GM21717 (cell line): ENCODE measurements at regions not wholly inside any gene's neighbourhood (a gene's known extent, or its start where the extent isn't known, plus 50 kb on each side); places are given as distances from the start of the nearest gene placed in this dataset.

Experiments
- ATAC-seq: cut with Tn5 transposase; IDR thresholded peaks from one replicate; pipeline ENCODE4 v1.9.1; 2021; ENCODE audit warnings: mild to moderate bottlenecking, moderate library complexity; ENCODE audit not compliant: unreplicated experiment

DNA sequence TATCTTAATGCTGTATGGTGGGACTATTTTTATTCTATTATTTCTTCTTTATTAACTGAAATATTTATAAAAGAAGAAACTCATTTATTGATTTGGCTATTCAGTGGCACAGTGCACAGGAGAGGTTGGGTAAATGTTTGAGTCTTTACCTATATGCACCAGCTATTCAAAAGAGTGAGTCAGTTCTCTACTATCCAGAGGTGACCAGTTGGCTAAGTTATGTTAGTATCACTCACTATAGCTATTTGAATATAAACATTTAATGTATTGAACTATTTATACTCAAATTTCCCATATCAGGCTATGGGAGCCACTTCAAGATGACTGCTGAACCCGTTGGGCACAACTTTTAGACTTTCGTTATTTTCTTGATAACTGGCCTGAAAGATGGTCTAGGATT lies 106.1 kb upstream of the VEGFC start:
- no peak for ATAC-seq

DNA sequence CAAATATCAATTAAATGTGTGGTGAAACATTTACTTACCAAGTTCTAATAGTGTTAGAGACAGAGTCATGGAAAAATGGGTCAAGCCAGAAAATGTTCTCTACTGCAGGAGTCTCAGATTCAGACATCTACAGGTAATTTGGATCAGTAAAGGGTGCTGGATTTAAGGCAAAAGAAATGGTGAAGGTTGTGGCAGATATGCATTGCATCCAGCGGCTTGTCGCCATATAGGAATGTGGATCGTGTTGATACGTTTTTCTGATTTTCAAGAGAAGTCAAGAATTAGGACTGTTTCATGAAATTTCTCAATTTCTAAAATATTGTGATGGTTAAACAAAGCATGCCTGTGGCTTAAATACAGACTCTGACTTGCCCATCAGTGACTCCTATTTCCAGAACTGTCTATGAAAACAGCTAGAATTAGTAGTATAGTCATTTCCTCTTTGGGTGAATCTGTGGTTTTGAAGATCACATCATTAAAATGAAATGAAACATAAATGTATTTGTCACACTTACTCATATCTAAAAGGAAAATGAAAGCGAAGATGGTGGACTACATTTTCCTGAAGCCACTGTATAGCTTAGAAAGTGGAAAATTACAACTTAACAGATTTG lies 110.1 kb upstream of the VEGFC start:
- peak; percentile 99 for ATAC-seq

DNA sequence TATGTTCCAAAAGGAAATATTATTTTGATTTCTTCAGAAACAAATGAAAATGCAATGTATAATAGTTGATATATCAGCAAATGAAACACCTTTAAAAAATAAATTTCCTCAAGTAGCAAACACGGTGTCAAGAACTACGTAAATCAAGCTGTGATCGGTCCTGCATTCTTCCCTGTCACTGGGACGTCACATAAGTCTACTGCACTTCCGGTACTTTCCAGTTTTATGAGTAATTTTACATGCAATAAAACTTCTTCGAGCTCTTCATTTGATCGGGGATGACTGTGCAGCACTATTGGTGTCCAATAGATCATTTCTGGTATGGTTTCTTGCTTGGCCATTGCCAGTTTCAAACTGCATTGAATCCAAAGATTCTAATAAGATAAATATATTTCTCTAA lies 114.0 kb upstream of the VEGFC start:
- no peak for ATAC-seq

DNA sequence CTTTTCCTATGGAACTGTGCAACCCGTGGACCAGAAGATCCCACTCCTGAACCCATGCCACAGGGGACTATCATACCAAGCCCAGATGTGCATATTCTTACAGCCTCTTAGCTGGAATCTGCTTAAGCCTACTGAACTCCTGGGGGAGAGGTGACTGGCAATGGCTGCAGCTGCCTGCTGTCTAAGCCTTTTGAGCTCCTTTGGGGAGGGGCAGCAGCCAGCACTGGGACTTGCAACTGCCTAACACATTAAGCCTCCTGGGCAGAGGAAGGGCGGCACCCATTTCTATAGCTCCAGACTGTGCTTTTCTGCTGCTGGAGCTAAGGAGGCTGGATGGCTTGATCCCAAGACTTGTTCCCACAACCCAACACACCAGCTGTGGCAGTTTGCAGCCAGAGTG lies 117.9 kb upstream of the VEGFC start:
- no peak for ATAC-seq

DNA sequence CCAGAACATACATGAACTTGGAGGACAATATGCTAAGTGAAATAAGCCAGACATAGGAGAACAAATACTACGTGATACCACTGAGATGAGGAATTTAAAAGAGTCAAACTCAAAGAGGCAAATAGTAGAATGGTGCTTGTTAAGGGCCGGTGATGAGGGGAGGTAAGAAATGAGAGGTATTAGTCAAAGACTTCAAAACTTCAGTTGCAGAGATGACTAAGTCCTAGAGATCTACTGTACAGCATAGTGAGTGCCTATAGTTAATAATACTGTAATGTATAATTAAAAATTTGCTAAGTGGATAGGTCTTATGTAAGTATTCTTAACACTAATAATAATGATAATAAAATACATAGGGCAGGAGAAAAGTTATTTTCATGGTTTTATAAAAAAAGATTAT lies 126.9 kb upstream of the VEGFC start:
- ATAC-seq = no peak

DNA sequence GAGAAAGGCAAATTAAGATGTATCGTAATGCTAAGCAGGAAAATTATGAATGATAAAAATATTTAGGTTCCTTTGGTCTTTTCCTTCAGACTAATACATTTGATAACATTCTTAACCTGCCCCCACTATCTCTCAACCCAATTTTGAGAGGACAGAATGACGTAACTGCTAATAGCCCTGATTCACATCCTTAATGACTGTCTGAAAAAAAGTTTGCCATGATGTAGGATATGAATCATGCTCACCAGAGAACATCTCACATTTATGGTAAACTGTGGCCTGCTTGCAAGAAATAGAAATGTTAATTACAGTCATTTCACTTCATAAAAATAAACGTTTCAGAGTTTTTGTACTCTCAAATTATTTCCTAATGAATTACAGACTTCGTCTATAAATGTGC lies 128.0 kb upstream of the VEGFC start:
- ATAC-seq = no peak

DNA sequence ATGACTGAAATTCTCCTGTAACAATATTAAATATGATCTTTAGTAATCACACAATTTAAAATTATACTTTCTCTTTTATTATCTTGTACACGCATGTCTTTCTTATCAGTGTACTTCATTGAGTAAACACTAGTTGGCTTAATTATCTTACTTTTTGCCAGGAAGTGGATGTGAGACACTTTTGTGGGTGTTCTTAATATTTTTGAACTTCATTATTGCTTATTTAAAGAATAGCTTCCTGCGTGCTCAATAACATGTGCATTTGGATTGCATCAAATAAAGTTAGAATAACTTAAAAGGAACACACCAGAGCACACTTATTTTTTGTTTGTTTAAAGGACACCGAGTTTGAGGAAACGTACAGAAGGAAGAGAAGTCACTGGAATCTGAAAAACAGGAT lies 128.5 kb upstream of the VEGFC start:
- ATAC-seq = no peak

DNA sequence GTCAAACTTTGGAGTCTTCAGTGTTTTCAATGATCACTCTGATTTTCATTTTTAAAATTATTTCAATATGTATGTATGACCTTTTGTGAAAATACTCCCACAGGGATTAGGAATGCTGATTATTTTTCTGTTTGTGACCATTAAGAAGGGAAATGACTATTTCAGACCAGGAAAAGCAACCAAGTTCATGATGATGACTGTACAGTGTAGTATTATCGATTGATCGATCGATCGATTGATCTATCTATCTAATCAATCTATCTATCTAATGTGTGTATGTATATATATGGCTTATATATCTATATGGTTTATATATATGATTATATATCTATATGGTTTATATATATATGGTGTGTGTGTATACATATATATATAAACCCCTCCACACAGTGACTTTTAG lies 131.5 kb upstream of the VEGFC start:
- ATAC-seq = no peak

DNA sequence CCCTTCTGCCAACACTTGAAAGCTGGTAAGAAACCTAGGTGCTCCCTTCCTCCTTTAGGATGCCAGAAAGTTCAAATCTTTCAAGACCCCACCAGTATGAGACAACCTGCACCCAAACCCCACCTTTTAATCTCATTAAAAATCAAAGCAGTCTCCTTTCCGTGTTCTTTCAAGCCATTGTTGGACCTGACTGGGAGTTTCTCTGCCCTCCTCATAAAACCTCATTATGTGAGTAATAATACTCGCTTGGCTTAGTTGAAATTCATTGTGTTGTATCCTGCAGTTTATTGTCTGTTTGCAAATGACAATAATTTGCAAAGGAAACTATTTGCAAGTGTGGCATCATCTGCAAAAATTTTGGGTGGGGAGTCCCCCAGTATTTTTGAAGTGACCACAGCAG lies 133.2 kb upstream of the VEGFC start:
- no peak for ATAC-seq

DNA sequence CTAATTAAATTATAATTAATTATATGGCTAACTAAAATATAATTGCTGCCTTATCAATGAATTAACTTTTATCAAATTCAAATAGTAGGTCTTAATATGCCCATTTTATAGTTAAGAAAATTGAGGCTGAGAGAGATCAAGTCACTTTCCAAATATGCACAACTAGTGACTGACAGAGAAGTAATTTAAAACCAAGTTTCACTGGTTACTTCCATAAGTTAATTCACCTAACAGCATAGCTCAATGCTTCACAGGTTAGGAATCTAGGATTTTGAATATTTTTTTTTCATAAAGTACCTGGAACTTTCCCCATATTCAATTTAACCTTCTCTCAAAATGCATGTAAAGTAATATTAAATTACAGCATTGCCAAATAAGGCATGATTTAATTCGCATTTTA lies 134.4 kb upstream of the VEGFC start:
- ATAC-seq = no peak

DNA sequence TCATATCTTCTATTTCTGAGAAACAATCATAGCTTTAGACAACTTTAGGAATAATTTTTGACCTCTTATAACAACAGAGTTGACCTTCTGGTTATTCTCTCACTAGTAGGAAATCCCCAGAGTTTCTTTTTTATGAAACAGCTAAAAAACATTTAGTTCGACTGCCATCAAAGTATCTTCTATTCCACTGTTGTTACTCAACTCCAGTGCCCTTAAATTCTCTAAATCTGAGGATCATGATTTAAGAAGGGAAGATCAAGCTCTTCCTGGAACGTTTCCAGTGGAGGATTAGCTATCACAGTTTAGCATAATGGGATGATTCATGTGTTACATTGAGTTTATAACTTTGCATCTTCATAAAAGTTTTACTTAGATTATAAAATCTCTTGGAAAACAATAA lies 134.9 kb upstream of the VEGFC start:
- ATAC-seq = no peak

DNA sequence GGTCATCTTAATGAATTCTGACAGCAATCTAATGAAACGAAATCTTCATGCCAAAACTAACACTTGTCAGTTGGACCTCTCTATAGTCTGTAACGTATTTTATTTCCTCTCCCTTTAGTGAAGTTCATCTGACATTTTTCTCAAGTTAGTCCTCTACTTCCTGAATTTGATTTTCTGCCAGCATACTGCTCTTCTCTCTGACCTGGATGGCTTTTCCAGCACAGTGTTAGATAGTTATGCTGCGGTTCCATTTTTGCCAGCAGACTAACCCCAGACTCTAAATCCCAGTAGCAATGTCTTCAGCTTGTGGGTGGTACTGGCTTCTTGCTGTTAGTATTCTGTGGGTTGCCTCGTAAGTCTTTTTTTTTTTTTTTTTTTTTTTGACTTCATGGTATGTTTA lies 146.7 kb upstream of the VEGFC start:
- no peak for ATAC-seq

DNA sequence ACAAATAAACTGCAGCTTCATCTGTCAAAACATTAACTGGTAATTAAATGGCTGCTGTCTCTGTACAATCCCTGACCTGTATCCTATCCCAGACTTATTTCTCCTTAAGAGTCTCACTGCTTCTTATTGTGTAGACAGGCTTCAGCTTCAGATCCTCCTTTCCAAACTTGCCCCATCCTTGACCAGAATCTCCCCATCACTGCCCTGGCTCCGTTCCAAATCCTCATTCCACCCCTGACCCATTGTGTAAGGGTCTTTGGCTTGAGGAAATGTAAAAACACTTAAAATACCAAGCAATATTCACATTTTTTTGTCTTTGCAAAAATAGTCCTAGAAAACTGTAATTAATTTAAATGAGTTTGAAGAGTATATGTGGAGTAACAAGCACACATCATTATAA lies 152.6 kb upstream of the VEGFC start:
- ATAC-seq = no peak

DNA sequence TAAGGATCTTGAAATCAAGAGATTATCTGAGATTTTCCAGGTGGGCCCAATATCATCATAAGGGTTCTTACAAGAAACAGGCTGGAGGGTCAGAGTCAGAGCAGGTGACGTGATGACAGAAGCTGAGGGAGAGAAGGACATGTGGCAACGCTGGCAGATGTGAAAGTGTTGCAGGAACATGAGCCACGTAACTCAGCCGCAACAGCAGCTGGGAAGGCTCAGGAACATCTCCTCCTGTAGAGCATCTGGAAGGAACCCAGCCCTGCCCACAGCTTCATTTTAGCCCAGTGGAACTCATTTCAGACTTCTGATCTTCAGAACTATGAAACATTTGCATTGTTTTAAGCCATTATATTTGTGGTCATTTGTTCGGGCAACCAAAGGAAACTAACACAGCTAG lies 156.3 kb upstream of the VEGFC start:
- no peak for ATAC-seq

DNA sequence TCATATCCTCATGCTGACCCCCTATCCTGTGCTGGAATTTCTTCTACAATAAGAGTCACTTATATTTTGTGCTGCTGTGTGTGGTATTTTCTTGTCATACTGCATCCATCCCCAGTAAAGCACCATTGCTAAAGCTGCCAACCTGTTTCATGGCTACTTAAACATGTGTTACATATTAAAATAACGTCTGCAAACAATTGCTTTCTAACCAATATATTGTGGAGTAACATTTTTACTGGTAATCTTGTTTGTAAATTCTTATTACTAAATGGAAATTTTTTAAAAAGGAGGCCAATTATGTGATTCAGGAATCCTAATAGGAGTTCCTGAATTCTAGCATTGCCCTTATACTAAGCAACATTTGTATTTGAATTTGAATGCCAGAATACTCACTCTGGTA lies 160.3 kb upstream of the VEGFC start:
- ATAC-seq = no peak

DNA sequence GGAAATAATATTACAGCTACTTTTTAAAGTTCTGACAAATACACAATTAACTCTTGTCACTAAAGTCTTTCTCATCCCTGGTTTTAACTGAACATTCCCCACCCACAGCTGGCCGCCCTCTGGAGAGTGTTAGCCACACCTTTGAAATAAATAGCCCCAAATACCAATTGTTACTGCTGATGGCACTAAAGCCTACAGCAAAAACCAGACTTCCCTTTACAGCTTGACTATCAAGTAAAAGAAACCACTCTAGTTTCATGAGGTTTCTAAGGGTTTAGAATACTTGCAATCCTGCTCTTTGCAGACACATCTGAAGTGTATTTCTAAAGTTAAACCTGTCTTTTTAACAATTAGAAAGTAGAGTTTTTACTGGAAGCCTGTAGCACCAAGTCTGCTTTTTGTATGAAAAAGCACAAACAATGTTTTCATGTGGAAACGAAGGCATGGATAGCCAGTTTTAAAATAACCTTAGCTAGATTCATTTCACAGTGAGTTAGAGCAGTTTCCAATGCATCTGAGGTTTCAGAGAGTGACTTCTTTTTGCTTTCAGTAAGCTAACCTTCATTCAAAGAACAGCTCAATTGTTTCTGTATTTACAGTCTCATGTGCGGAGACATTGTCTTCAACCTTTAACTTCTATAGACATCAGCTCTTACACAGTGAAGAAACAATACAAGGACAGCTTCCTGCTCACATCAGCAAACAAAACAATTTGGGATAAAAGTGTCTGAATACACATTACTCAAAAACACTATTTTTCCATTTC lies 164.8 kb upstream of the VEGFC start:
- peak; percentile 55 for ATAC-seq

DNA sequence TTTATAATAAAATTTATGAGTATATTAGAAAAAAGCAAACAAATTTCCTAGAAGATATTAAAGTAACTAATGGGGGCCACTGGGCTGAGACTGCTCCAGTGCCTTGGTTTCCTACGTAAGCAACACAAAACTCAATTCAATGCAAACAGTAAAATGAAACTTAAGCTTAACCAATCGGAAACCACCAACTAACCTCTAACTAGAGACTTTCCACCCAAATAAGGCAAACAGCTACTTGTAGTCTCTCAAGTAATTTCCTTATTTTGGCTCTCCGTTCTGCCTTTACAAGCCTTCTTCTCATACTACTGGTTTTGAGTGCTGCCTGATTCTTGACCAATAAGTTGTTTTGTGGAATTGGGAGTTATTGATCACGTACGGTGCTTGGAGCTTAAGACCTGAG lies 167.3 kb upstream of the VEGFC start:
- no peak for ATAC-seq

DNA sequence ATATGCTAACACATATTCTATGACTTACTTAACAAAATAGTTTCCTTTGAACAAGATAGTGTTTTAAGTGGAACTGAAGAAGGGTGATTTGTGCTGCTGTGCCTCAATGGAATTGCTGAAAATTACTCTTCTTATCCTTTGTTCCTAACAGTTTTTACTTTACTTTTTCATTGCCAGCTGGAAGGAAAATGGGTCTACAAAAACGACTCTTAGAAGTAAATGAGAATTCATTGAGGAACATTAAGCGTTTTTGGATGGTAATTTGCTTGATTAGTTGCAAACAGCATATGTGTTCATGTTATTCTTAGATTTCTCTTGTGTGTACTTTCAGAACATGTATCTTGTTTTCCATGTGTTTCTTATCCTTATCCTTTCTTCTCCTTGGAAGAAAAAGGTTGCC lies 170.4 kb upstream of the VEGFC start:
- ATAC-seq = no peak

DNA sequence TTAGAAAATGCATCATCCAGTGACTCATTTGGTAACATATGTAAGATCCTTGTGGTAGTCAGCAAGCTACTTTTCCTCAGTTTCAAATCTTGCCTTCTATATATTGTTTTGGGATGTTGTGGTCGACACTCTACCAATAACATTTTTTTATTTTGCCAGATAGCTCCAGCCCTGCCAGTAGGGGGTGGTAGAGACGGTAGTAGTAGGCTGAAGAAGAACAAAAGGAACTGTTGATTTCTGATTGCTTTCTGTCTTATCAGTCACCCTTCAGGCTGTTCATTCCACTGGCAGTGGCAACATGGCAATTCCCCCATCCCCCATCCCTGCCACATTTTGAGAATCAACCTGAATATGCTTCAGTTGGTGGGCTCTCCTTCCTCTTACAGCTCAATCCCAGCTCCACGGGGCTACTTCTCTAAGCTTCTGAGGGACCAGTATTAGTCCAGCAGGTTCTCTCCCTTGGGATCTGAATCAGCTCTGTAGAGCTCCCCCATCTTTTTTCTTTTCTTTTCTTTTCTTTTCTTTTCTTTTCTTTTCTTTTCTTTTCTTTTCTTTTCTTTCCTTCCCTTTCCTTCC lies 171.5 kb upstream of the VEGFC start:
- no peak for ATAC-seq

DNA sequence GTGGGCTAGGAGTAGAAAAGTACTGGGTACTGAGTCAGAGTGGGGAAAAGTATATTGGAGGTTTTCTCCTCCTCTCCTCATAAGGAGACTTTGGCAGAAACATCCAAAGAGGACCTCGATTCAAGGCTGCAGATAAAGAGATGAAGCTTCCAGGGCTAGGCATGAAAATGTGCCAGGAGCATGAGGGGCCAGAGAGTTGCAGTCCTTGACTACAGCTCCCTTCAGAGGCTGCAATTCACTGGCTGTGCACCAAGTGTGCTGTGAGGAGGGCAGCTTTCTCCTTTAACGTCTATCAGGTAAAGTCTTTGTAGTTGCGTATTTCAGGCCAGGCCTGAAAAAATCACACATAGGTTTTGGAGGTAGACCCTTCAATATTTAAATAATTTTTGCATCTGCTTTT lies 174.9 kb upstream of the VEGFC start:
- no peak for ATAC-seq

DNA sequence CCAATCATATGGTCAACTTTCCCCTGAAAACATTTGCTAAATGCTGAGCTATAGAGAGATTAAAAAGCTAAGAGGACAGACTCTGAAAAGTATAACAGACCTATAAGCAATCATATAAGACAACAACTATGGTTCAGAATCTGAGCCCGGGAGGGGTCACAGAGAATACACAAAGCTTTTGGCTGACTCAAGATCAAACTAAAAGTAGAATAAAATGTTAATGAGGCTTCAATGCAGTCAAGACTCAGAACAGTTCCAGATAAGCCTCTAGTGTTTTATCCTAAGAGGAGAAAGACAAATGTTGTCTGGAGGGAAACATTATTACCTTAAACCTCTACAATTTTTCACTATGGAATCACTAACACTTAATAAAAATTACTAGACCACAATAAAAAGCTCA lies 175.4 kb upstream of the VEGFC start:
- ATAC-seq = no peak

DNA sequence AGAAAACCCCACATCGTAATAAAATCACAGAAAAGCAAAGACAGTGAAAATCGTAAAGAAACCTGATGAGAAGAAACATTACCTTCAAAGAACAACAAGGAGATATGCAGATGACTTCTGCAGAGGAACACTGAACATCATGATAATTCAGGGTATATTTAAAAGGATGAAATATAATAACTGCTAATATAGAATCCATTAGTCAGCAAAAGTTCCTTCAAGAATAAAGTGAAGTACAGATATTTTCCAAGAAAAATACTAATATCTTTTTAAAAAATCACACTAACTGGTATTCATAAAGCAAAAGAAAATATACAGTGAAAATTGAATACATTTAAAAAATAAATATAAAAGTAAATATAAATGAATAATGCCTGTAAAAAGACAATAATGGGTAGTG lies 176.3 kb upstream of the VEGFC start:
- no peak for ATAC-seq

DNA sequence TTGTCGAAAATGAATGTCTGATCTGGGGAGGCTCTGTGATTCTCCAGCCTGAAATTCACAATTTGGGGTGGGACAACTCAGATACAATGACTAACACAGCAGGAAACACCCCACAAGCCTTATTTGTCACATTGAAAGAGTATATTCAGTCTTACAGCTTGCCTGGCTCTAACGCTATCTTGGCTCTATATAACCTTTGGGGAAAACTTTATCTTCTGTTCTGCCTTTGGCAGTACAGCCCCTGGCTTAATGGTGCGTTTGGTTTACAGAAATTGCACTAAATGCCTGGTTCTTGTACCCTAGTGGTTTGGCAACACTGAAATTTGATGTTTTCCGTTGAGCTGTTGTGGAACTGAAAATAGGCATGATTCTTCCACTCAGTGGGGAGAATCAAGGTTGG lies 178.1 kb upstream of the VEGFC start:
- ATAC-seq = no peak
